Liver (tissue), 3 donors: ENCODE measurements at regions not wholly inside any gene's neighbourhood (a gene's known extent, or its start where the extent isn't known, plus 50 kb on each side); places are given as distances from the start of the nearest gene placed in this dataset.

Experiments
- CTCF ChIP-seq: fragments of 150-350 bp; IDR thresholded peaks from 2 replicates; pipeline ENCODE4 v1.5.1; 2017; ENCODE audit warnings: improper control_type of control experiment, low read depth, low read length; ENCODE audit not compliant: missing input control
- EGR1 ChIP-seq, 2 donors: IDR thresholded peaks; 2 replicates each; pipeline ENCODE4 v1.6.1; 2016 to 2018; ENCODE audit warnings: antibody characterized with exemption in 2 of 2, low read depth in 2 of 2
- GABPA ChIP-seq, 2 donors: IDR thresholded peaks in 1 of 2; conservative IDR thresholded peaks in 1 of 2; 2 replicates each; pipeline ENCODE4 v1.6.1; 2016; ENCODE audit warnings: antibody characterized with exemption in 2 of 2, mild to moderate bottlenecking in 1 of 2, moderate library complexity in 1 of 2
- HNF4G ChIP-seq: IDR thresholded peaks from 2 replicates; pipeline ENCODE4 v1.6.1; 2016; ENCODE audit warnings: antibody characterized with exemption
- MAX ChIP-seq: IDR thresholded peaks from 2 replicates; pipeline ENCODE4 v1.6.1; 2016; ENCODE audit warnings: antibody characterized with exemption
- RAD21 ChIP-seq, 2 donors: IDR thresholded peaks; 2 replicates each; pipeline ENCODE4 v1.6.1; 2016; ENCODE audit warnings: antibody characterized with exemption in 2 of 2, mild to moderate bottlenecking in 2 of 2
- REST ChIP-seq: IDR thresholded peaks from 2 replicates; pipeline ENCODE4 v1.6.1; 2016; ENCODE audit warnings: antibody characterized with exemption, mild to moderate bottlenecking
- RXRA ChIP-seq, 2 donors: IDR thresholded peaks; 2 replicates each; pipeline ENCODE4 v1.6.1; 2017 to 2018; ENCODE audit warnings: antibody characterized with exemption in 2 of 2, mild to moderate bottlenecking in 1 of 2
- SP1 ChIP-seq: IDR thresholded peaks from 2 replicates; pipeline ENCODE4 v1.6.1; 2018; ENCODE audit warnings: antibody characterized with exemption, mild to moderate bottlenecking
- TAF1 ChIP-seq: conservative IDR thresholded peaks from 2 replicates; pipeline ENCODE4 v1.6.1; 2016; ENCODE audit warnings: antibody characterized with exemption, mild to moderate bottlenecking
- YY1 ChIP-seq: IDR thresholded peaks from 2 replicates; pipeline ENCODE4 v1.6.1; 2016; ENCODE audit warnings: antibody characterized with exemption, mild to moderate bottlenecking
- ZBTB33 ChIP-seq: IDR thresholded peaks from 2 replicates; pipeline ENCODE4 v1.6.1; 2016; ENCODE audit warnings: antibody characterized with exemption
- donor health status: healthy.
- donor health status: healthy.

GRCh38 chr3:103810167-103810566, 1375.4 kb downstream of the ZPLD1 start:
- TF ChIP-seq CTCF = no peak
- no peak for TF ChIP-seq HNF4G
- TF ChIP-seq MAX = no peak
- TF ChIP-seq YY1 = no peak
- TF ChIP-seq REST = no peak
- TF ChIP-seq SP1 = no peak
- no peak for TF ChIP-seq RAD21 (IDR thresholded peaks at IDR 0.05)
- TF ChIP-seq GABPA (IDR thresholded peaks at IDR 0.05 in 1 of 2, conservative IDR thresholded peaks at IDR 0.05 in 1 of 2) = no peak
- TF ChIP-seq RXRA (IDR thresholded peaks at IDR 0.05) = no peak
- no peak for TF ChIP-seq TAF1
- TF ChIP-seq EGR1 (IDR thresholded peaks at IDR 0.05; ENCODE audit: low read depth in 2 of 2) = no peak
- TF ChIP-seq ZBTB33 = no peak
